Mucosa of gallbladder (tissue), 1 donor: ENCODE measurements at regions not wholly inside any gene's neighbourhood (a gene's known extent, or its start where the extent isn't known, plus 50 kb on each side); places are given as distances from the start of the nearest gene placed in this dataset.

Source experiments
- DNase-seq: peaks from one replicate; pipeline ENCODE4 v3.0.0-alpha.2; 2020; ENCODE audit warnings: low spot score
- donor health status: DM: no; HTN: no; CAD: no.

- no peak for DNase-seq
These were observed 96.8 kb downstream of the SNRPN start for GRCh38 chr15:25051399-25052154.

DNA sequence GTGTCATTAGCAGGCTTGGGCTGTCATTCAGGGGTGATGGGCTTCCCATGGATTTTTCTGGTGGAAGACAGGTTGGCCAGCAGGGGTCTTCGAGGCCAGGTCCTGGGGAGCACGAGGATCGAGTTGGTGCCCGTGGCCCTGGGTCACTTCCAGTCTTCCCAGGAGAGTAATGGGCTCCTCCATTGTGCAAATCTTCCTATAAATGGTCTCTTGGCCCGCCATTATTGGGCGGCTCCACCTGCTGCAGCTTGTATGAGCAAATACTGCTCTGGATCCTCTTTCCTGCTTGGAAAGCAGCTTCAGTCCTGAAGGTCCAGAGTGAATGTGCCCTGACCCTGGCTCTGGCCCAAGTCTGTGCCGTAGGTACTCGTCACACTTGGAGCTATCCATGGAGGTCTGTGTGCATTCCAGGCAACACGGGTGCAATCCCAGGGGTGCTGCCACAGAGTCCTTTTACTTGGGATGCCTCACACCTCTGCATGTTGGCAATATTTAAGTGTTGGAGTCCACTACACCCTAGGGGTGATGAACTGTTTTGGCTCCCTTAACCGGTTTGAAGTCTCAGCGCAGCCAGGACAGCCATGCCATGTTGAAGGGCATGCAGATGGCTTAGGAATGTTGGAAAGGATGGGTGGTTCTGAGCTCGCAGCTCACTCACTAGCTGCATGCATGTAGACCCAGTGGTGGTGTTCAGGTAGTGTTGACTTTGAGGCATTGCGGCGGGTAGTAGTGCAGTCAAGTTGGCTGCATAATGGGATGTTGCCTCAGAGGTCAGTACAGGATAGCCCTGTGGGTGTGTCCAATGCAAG, 97.6 kb downstream of the SNRPN start:
- DNase-seq: peak; percentile 8

DNA sequence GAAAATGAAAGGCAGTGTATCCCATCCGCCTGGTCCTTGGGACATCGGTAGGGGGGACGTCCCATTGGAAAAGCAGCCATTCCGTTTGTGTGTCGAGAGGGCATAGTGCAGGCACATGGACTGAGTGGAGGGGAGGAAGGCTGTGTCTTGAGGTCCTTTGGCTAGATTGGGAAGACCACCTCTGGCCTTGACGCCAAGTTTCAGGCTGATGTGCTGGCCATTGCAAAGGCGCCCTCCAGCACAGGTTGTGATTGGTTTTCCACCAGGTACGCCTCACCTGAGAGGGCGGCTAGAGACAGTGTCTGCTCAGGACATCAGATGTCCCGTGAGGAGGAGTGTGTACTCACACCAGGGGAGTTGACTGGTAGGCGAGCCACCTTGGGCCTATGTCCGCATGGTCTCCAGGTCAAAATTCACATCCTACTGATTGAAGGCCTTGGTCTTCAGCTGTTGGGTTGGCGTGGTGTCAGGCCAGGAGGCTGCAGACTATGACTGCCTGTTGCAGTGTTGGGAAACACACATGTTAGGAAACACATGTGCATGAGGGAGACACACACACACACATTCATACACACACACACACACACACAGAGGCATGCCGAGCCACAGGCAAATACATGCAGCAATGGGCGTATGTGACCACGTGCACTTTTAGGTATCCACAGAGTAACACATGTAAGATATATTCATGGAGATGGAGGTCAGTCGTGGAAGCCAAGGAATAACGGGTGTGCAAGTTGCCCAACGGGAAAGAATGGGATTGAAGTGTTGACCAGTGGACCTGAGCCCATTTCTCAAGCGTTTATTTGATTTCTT, 98.4 kb downstream of the SNRPN start:
- no peak for DNase-seq

- DNase-seq: no peak
These were observed 99.5 kb downstream of the SNRPN start for GRCh38 chr15:25054329-25054728.

DNA sequence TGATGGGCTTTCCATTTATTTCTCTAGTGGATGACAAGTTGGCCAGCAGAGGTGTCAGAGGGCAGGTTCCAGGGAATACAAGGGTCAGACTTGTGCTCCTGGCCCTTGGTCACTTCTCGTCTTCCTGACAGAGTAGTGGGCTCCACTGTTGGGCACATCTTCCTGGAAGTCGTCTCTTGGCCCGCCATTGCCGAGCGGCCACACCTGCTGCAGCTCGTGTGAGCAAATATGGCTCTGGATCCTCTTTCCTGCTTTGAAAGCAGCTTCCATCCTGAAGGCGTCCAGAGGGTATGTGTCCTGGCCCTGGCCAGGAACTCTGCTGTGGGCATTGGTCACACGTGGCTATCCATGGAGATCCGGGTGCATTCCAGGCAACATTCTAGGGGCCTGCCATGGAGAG, 100.2 kb downstream of the SNRPN start:
- no peak for DNase-seq

DNA sequence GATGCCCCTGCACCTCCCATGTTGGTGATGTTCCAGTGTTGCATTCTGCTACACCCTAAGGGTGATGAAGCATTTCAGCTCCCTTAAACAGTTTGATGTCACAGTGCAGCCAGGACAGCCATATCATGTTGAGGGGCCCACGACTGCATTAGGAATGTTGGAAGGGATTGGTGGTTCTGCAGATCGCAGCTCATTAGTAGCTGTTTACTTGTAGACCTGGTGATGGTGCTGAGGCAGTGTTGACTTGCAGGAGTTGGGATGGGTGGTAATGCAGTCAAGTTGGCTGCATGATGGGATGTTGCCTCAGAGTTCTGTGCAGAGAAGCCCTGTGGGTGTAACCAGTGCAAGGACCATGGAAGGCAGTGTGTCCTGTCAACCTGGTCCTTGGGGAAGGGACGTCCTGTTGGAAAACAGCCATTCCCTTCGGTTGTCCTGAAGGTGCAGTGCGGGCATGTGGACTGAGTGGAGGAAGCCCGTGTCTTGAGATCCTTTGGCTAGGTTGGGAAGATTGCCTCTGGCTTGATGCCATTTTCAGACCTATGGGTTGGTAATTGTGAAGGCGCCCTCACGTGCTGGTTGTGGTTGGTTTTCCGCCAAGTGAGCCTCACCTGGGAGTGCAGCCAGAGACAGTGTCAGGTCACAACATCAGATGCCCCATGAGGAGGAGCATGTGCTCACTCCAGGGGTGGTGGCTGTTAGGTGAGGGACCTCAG, 100.7 kb downstream of the SNRPN start:
- no peak for DNase-seq

DNA sequence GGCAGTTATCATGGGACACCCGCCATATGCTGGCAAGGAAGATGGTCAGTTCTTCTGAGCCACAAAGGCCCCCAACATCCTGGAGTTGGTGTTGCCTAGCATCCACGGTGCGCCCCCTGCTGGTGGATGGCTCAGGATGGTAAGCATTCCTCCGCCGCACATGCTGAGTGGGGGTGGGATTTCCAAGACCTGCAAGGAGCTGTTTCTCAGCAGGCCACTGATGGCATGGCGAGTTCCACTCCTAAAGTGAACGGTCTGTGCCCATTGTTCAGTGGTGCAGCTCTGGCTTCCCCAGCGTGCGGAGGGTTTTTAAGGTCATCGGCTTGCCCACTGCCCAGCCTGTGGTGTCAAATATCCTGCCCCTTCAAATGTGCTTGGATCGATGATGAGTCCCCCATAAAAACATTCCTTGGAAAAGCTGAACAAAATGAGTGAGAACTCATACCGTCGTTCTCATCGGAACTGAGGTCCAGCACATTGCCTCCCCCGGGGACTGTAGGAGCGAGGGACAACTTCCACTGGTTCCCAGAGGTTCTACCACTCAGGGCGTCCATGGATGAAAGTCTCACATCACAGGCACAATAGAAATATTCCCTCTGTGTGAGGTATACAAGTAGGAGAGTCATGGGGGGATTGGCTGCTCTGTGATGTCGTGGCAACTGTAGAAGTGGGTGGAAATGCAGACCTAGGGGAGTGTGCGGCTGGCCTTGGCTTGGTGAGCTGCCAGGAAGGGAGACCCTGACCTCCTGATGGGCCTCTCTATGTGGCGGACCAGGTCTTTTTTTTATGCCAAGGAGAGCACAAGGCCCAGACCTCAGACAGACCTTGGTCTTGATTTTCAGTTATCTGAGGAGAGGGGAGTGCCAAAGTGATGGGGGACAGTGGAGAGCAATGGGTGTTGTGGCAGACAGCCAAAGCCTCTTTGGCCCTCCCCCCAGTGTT, 102.0 kb downstream of the SNRPN start:
- DNase-seq: peak; percentile 9

DNA sequence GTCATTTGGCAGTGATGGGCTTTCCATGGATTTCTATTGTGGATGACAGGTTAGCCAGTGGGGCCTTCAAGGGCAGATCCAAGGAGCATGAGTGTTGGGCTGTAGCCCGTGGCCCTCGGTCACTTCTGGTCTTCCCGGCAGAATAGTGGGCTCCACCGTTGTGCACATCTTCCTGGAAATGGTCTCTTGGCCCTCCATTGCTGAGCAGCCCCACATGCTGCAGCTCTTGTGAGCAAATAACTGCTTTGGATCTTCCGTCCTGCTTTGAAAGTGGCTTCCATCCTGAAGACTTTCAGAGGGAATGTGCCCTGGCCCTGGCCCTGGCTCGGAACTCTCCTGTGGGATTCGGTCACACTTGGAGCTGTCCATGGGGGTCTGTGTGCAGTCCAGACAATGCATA, 102.8 kb downstream of the SNRPN start:
- DNase-seq: no peak

DNA sequence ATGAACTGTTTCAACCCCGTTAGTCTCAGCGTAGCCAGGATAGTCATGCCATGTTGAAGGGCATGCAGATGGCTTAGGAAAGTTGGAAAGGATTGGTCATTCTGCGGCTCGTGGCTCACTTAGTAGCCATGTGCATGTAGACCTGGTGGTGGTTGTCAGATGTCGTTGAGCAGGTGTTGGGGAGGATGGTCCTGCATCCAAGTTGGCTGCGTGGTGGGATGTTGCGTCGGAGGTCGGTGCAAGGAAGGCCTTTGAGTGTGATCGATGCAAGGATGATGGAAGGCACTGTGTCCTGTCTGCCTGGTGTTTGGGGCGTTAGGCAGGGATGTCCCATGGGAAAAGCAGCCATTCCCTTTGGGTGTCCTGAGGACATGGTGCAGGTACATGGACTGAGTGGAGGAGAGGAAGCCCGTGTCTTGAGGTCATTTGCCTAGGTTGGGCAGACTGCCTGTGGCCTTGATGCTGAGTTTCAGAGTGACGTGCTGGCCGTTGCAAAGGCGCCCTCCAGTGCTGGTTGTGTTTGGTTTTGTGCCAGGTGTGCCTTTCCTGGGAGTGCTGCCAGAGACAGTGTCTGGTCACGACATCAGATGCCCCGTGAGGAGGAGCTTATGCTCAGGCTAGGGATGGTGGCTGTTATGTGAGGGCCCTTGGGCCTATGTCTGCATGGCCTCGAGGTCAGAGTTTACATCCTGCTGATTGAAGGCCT, 103.4 kb downstream of the SNRPN start:
- DNase-seq: no peak

DNA sequence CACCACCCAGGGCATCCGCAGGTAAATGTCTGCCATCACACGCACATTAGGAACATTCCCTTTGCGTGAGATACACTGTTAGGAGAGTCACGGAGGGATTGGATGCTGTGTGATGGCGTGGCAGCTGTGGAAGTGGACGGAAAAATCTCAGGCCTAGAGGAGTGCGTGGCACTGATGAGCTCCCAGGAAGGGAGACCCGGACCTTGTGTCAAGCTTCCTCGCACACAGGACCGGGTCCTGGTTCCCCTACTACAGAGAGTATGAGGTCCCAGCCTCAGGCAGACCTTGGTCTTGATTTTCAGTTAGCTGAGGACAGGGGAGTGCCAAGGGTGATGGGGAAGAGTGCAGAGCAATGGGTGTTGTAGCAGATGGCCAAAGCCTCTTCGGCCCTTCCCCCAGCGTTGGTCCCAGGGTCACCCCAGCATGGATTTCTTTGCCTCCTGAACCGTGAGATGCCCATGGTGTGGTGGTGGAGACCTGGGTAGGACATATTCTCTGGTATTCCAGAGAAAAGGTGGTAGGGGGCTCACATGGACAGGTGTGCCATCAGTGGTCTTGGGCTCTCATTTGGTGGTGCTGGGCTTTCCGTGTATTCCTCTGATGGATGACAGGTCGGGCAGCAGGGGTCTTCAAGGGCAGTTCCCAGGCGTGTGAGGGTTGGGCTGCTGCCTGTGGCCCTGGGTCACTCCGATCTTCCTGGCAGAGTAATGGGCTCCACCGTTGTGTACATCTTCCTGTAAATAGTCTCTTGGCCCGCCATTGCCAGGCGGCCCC, 105.1 kb downstream of the SNRPN start:
- no peak for DNase-seq

- DNase-seq: no peak
These were observed 105.7 kb downstream of the SNRPN start for GRCh38 chr15:25060472-25060803.

DNA sequence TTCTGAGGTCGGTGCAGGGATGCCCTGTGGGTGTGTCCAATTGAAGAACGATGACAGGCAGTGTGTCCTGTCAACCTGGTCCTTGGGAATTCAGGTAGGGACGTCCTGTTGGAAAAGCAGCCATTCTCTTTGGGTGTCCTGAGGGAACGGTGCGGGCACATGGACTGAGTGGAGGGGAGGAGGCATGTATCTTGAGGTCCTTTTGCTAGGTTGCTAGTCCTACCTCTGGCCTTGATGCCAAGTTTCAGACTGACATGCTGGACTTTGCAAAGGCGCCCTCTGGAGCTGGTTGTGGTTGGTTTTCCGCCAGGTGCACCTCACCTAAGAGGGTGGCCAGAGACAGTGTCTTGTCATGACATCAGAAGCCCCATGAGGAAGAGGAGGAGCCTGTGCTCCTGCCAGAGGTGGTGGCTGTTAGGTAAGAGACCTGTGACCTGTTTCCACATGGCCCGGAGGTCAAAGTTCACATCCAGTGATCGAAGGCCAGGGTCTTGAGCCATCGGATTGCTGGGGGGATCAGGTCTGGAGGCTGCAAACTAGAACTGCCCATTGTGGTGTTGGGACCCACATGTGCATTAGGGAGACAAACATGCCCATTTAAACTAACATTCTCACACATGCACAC, 106.3 kb downstream of the SNRPN start:
- DNase-seq: no peak

GRCh38 chr15:25061808-25062550, 107.2 kb downstream of the SNRPN start:
- no peak for DNase-seq

DNA sequence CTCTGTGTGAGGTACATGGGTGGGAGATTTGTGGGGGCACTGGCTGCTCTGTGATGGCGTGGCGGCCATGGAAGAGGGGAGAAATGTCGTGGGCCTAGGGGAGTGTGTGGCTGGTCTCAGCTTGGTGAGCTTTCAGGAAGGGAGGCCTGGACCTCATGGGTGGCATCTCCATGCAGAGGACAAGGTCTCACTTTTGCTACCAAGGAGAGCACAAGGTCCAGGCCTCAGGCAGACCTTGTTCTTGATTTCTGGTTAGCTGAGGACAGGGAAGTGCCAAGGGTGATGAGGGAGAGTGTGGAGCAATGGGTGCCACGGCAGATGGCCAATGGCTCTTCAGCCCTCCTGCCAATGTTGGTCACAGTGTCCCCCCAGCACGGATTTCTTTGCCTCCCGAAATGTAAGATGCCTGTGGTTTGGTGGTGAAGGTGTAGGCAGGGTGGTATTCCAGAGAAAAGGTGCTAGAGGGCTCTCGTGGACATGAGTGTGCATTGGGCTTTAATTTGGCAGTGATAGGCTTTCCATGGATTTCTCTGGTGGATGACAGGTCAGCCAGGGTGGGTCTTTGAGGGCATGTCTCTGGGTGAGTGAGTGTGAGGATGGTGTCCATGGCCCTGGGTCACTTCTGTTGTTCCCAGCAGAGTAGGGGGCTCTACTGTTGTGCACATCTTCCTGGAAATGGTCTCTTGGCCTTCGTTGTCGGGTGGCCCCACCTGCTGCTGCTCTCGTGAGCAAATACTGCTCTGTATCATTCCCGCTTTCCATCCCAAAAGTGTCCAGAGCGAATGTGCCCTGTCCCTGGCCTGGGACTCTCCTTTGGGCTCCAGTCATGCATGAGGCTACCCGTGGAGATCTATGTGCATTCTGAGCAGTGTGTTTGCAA, 108.0 kb downstream of the SNRPN start:
- DNase-seq: no peak

- no peak for DNase-seq
These were observed 110.5 kb downstream of the SNRPN start for GRCh38 chr15:25065286-25065685.

DNA sequence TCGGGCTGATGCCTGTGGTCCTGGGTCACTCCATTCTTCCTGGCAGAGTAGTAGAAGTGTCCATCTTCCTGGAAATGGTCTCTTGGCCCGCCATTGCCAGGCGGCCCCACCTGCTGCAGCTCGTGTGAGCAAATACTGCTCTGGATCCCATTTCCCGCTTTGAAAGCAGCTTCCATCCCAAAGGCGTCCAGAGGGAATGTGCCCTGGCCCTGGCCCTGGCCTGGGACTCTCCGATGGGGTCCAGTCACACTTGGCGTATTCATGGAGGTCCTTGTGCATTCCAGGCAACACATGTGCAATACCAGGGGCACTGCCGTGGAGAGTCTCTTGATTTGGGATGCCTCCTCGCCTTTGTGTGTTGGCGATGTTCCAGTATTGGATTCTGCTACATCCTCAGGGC, 111.1 kb downstream of the SNRPN start:
- DNase-seq: no peak

DNA sequence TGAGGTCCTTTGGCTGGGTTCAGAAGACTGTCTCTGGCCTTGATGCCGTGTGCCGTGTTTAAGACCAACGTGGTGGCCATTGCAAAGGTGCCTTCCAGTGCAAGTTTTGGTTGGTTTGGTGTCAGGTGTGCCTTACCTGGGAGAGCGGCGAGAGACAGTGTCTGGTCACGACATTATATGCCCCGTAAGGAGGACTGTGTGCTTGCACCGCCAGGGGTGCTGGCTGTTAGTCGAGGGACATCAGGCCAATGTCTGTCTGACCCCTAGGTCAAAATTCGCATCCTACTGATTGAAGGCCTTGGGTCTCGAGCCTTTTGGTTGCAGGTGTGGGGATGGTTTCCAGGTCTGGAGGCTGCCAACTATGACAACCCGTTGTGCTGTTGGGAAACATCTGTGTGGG, 111.9 kb downstream of the SNRPN start:
- DNase-seq: no peak
